GM20000 (cell line): ENCODE measurements at regions not wholly inside any gene's neighbourhood (a gene's known extent, or its start where the extent isn't known, plus 50 kb on each side); places are given as distances from the start of the nearest gene placed in this dataset.
"Not testable (repeated sequence)": the region's sequence is repeated elsewhere in the genome, so short reads cannot be mapped to it uniquely, and the experiment has no call there.

Experiments used
- DNase-seq: peaks from one replicate; pipeline ENCODE4 v3.0.0; 2012; ENCODE audit warnings: low spot score
- TF ChIP-seq, protein P1 (sequence below): IDR thresholded peaks from 2 replicates; pipeline ENCODE4 v1.5.1; 2012; ENCODE audit warnings: mild to moderate bottlenecking, control low read depth; ENCODE audit errors: extremely low read depth, missing control alignments

DNA sequence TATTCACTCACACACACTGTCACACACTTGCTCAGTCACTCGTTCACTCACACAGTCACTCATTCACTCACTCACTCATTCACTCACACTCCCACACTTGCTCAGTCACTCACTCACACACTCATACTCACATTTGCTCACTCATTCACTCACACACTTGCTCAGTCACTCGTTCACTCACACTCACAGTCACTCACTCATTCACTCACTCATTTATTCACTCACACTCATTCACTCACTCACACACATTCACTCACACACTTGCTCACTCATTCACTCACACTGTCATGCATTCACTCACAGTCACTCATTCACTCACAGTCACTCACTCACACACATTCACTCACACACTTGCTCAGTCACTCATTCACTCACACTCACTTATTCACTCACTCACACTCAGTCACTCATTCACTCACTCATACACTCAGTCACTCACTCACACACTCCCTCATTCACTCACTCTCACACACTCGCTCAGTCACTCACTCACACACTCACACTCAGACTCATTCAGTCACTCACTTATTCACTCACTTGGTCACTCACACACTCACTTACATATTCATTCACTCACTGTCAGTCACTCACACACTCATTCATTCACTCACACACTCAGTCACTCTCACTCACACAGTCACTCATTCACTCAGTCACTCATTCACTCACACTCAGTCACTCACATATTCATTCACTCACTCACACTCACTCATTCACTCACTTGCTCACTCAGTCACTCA, 167.0 kb upstream of the C1orf174 start:
- DNase-seq = no peak
- TF ChIP-seq, protein P1, sequence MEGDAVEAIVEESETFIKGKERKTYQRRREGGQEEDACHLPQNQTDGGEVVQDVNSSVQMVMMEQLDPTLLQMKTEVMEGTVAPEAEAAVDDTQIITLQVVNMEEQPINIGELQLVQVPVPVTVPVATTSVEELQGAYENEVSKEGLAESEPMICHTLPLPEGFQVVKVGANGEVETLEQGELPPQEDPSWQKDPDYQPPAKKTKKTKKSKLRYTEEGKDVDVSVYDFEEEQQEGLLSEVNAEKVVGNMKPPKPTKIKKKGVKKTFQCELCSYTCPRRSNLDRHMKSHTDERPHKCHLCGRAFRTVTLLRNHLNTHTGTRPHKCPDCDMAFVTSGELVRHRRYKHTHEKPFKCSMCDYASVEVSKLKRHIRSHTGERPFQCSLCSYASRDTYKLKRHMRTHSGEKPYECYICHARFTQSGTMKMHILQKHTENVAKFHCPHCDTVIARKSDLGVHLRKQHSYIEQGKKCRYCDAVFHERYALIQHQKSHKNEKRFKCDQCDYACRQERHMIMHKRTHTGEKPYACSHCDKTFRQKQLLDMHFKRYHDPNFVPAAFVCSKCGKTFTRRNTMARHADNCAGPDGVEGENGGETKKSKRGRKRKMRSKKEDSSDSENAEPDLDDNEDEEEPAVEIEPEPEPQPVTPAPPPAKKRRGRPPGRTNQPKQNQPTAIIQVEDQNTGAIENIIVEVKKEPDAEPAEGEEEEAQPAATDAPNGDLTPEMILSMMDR = no peak

DNA sequence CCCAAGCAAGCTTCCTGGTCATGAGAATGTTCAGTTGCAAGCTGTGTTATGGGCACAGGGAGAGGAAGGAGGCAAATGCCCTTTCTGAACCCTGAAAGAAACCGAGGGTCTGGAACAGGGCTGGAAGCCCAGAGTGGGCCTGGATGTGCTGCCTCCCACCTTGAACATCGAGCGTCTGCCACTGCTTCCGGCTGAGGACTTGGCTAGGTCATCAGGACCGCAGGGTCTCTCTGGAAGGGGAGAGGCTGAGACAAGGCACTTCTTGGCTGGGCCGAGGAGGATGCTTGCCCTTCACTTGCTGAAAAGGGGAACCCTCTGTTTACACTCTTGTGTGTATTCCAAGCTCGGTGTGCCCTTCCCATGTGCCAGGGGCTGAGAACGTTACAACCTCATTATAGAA, 168.0 kb upstream of the C1orf174 start:
- TF ChIP-seq, protein P1 = no peak
- no peak for DNase-seq

DNA sequence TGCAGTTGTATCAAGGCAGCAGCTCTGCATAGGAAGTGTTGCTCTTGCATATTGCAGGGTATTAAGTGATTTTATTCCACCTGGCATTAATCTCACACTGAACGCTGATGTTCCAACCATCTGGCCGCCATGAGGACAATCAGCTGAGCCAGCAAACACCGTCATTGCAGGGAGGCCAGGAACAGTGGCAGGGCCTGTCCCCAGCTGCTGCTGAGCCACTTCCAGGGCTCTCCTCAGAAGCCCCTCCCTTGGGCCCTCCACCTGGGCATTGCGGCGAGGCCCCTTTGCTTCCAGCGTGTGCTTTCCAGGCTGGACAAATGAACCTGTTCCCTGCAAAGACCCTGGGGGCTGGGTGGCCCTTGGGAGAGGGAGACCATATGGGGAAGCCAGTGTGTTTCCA, 171.6 kb upstream of the C1orf174 start:
- no peak for DNase-seq
- TF ChIP-seq, protein P1 = no peak

DNA sequence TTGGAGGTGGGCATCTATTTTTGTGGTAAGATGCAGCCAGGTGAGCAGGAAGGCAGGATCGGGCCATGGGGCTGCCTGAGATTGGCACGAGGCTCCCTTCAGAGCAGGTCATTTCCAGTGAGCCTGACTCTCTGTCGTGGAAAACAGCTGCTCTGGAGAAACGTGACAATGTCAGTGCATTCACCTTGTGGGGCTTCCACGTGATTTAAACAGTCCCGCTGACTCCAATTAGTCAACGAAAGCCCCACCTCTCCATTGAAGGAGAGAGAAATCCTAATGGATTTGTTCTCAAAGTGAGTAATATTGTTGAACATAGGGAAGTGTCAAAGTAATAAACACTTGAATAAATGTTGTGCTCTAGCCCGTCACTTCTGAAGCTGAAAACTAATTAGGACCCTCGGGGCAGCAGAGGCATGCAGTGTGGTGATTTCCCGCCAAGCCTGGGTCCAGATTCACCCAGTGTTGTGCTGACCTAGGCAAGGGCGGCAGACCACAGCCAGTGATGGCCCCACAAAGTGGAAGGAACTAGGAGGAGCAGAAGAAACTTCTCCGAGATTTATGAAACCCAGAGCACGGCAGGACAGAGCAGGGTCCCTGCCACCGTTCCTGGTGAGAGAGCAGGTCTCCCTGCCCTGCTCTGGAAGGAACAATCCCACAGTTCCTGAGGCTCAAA, 172.5 kb upstream of the C1orf174 start:
- TF ChIP-seq, protein P1 = no peak
- no peak for DNase-seq

DNA sequence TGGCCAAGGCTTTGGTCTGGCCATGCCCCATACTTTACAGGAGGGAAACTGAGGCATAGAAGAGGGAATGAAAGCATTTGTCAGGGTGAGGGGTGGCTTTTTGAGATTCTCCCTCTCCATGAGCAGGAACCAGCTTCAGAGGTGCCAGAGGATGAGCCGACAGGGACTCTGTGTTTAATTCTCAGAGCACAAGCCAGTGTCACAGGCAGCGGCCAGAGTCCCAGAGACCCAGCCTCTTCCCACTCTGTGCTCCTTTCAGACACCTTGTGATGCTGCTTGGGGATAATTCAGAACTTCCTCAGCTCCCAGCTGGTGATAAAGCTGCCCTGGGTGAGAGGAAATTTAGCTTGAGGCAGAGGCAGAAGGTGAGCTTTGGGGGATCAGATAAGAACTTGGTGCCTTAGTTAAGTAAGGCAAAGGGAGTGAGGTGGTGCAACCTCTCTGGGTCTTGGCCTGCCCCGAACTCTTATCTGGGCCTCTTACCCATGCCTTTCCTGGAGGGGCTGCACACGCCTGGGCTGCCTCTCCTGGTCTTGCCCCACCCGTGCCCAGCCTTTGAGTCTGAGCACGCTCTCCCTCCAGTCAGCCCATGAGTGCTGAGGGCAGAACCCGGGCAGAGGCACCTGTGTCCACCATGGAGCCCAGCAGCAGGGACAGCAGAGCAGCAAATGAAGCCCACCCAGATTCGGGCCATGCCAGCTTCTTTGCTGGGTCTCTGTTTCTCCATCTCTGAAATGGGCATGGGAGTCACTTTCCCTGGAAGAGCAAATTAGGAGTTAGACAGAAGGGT, 175.6 kb upstream of the C1orf174 start:
- TF ChIP-seq, protein P1 = no peak
- no peak for DNase-seq

DNA sequence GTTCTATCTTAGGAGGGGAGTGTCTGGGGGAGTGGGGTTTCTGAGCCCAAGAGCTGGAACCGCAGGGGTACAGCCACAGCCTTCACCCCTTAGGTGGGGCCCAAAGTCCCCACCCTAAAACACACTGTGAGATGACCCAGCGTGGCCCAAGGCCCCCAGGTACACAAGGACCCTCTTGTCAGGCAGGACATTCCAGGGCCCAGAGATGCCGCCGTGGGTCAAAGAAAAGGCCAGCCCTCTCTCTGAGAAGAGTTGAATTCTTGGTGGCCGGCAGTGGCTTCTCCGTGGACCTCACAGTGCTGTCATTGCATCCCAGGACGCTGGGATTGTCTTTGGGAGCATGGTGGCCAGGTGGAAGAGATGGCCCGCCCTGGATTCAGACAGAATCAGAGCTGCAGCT, 176.3 kb upstream of the C1orf174 start:
- TF ChIP-seq, protein P1 = no peak

DNA sequence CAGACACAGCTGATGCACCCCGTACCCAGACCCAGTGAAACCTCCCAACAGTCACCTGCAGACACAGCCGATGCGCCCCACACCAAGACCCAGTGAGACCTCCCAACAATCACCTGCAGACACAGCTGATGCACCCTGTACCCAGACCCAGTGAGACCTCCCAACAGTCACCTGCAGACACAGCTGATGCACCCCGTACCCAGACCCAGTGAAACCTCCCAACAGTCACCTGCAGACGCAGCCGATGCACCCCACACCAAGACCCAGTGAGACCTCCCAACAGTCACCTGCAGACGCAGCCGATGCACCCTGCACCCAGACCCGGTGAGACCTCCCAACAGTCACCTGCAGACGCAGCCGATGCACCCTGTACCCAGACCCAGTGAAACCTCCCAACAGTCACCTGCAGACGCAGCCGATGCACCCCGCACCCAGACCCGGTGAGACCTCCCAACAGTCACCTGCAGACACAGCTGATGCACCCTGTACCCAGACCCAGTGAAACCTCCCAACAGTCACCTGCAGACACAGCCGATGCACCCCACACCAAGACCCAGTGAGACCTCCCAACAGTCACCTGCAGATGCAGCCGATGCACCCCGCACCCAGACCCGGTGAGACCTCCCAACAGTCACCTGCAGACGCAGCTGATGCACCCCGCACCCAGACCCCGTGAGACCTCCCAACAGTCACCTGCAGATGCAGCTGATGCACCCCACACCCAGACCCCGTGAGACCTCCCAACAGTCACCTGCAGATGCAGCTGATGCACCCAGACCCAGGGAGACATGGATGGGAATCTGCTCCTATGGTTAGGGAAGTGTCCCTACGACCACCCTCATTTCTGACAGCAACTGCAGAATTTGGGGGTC, 178.3 kb upstream of the C1orf174 start:
- DNase-seq = not testable (repeated sequence)

More for the DNA sequence above, 176.3 kb upstream of the C1orf174 start:
- no peak for DNase-seq
